AG09309 (cell line): ENCODE measurements at regions not wholly inside any gene's neighbourhood (a gene's known extent, or its start where the extent isn't known, plus 50 kb on each side); places are given as distances from the start of the nearest gene placed in this dataset.

Source experiments
- DNase-seq: peaks from one replicate; pipeline ENCODE4 v3.0.0-alpha.2; 2010; ENCODE audit warnings: low read depth
- H3K4me3 ChIP-seq: 2 replicates; pipeline ENCODE4 v1.5.1; 2011; ENCODE audit warnings: mild to moderate bottlenecking, low read depth, low read length, moderate library complexity; ENCODE audit not compliant: control insufficient read depth
- TF ChIP-seq, protein P1 (sequence below): IDR thresholded peaks from 2 replicates; pipeline ENCODE4 v1.5.1; 2011; ENCODE audit warnings: mild to moderate bottlenecking, low read depth, low read length, inconsistent platforms; ENCODE audit not compliant: insufficient read depth, control insufficient read depth; ENCODE audit errors: missing control alignments

DNA sequence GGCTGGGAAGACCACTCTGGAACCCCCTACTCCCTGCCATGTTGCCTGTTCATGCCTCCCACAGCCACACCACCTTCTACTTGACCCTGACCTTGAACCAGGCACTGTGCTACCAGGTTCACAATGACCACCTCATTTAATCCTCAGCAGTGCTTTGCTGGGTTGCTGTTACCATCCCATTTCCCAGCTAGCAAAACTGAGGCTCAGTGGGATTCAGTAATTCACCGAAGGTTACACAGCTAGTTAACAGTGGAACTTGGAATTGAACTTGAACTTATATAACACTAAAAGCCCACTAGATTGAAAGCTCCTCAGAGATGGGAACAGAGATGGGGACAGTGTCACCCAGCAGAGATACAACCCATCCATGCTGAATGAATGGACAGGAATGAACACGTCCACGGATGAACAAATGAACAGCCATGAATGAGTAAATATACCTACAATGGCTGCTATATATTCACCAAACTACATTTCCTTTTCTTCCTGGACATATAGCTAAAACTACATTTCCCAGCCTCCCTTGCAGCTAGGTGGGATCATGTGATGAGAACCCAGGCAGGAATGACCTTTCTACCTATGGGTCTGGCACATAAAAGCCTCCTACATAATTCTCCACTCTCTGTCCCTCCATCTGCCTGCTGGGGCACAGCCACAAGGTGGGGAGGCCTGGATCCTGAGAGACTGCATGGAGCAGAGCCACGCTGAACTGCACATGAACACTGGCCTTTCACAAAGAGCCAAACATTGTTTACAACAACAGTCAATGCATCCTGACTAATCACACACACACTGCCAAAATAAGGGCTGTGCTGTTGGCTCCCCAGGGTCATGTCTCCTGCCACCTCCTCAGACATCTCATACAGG, 94.8 kb downstream of the RMI2 start:
- TF ChIP-seq, protein P1, sequence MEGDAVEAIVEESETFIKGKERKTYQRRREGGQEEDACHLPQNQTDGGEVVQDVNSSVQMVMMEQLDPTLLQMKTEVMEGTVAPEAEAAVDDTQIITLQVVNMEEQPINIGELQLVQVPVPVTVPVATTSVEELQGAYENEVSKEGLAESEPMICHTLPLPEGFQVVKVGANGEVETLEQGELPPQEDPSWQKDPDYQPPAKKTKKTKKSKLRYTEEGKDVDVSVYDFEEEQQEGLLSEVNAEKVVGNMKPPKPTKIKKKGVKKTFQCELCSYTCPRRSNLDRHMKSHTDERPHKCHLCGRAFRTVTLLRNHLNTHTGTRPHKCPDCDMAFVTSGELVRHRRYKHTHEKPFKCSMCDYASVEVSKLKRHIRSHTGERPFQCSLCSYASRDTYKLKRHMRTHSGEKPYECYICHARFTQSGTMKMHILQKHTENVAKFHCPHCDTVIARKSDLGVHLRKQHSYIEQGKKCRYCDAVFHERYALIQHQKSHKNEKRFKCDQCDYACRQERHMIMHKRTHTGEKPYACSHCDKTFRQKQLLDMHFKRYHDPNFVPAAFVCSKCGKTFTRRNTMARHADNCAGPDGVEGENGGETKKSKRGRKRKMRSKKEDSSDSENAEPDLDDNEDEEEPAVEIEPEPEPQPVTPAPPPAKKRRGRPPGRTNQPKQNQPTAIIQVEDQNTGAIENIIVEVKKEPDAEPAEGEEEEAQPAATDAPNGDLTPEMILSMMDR, result no peak
- no peak overlapping the region for H3K4me3 ChIP-seq
- DNase-seq, result no peak

DNA sequence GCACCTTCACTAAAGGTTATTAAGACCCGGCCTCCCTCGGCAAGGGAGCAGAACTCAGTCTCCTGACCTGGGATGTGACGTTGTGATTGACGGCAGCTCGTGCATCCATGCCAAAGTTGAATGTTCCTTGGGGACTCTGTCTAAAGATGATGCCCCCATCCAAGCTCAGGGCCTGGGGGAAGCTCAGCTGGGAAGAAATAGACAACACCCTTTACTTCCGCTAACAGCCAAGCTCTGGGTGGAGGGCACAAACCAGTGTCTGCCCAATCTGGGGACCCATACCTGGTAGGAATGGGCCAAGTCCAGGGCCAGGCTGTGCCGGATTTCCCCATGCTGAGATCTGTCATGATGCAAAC, 95.4 kb downstream of the RMI2 start:
- DNase-seq, result no peak
- TF ChIP-seq, protein P1, result no peak
- no peak overlapping the region for H3K4me3 ChIP-seq

DNA sequence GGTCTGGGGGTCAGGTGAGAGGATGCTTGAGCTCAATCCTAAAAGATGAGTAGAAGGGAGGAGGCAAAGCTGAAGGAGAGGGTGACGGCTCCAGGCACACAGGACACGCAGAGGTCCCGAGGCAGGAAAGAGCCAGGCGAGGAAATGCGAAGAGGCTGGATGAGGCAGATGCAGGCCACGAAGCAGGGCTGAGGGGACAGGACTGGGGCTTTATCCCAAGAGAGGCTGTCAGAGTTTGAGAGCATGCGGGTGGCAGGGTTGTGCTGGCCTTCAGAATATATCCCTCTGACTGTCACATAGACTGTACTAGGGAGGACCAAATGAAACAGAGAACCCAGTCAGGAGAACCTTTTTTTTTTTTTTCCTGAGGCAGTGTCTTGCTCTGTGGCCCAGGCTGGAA, 100.2 kb downstream of the RMI2 start:
- no peak for DNase-seq
- TF ChIP-seq, protein P1, result no peak
- H3K4me3 ChIP-seq, result no peak overlapping the region

DNA sequence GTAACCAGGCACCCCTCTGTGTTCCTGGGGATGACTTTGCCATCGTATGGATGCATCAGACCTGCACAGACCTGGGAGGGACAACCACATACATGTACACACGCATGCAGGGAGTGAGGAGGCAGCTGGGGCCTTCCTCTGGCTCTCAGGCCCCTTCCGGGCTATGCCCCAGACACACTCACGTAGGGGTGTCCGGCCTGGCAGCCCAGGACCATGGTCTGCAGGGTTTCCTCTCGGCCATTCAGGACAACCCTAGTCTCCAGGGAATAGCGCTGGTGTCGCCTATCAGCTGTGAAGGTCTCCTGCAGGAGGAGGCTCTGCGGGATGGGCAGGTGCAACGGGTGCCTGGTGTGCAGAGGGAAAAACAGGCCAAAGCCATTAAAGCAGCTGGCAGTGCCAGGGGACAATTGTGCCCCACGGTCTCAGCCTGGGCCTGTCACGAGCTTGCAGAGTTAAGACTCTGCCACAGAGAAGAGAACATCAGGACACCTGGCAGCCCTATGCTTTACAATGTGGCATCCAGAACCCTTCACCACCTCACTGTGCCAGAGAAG, 101.4 kb downstream of the RMI2 start:
- TF ChIP-seq, protein P1, result no peak
- DNase-seq, result no peak

DNA sequence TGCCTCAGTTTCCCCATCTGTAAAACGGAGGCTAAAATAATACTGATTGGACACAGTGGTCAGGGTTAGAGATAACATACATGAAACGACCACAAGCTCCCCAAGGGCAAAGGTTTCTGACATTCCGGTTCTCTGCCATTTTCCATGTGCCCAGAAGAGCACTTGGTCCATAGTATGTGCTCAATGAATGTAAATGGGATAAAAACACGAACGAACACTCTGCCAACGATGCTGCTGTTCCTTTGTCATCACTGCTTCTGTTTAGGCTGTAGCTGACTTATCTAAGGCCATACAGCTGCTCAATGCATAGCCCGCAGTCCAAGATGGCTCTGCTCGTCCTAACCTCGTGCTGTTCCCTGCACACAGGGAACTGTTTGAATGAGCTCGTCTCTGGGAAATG, 102.0 kb downstream of the RMI2 start:
- no peak for DNase-seq
- TF ChIP-seq, protein P1, result no peak
- H3K4me3 ChIP-seq, result no peak overlapping the region

More for the DNA sequence above, 101.4 kb downstream of the RMI2 start:
- H3K4me3 ChIP-seq, result no peak overlapping the region

DNA sequence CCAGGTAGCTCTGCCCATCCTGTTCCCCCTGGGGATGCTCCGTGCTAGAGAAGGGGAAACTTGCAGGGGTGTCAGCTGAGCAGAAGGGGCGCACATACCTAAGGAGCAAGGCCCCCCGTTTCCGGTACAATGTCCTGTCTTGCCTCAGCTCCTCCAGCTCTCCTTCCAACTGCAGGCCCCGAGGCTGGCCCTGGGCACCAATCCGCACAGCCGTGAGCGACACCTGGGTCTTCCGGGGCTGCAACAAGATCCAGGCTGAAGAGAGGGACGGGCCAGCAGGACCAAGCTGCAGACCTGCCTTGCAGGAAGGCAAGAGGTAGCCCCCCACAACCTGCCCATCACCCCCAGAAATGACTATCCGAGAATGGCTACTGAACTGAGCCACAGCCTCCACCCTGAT, 102.6 kb downstream of the RMI2 start:
- TF ChIP-seq, protein P1, result no peak
- no peak for DNase-seq
- no peak overlapping the region for H3K4me3 ChIP-seq
